BLaER1 treated with 17β-estradiol and CSF1 and Interleukin-3, amounts not matched to agents 10 nM and 100 nM (cell line): ENCODE measurements at regions not wholly inside any gene's neighbourhood (a gene's known extent, or its start where the extent isn't known, plus 50 kb on each side); places are given as distances from the start of the nearest gene placed in this dataset.

Experiments
- H3K27ac ChIP-seq, 11 experiments: shearing (Covaris generic); formaldehyde crosslinking; 2 replicates each; pipeline ENCODE4 v1.8.1; 2022
- H3K27me3 ChIP-seq, 11 experiments: shearing (Covaris generic); formaldehyde crosslinking; 2 replicates each; pipeline ENCODE4 v1.8.1; 2022
- H3K36me3 ChIP-seq, 11 experiments: shearing (Covaris generic); formaldehyde crosslinking; 2 replicates each; pipeline ENCODE4 v1.8.1; 2022
- H3K4me1 ChIP-seq, 10 experiments: shearing (Covaris generic); formaldehyde crosslinking; 2 replicates each; pipeline ENCODE4 v1.8.1; 2022
- H3K4me2 ChIP-seq, 11 experiments: shearing (Covaris generic); formaldehyde crosslinking; 2 replicates each; pipeline ENCODE4 v1.8.1; 2022
- H3K4me3 ChIP-seq, 10 experiments: shearing (Covaris generic); formaldehyde crosslinking; 2 replicates each; pipeline ENCODE4 v1.8.1; 2022
- H3K9ac ChIP-seq, 11 experiments: shearing (Covaris generic); formaldehyde crosslinking; 2 replicates each; pipeline ENCODE4 v1.8.1; 2022
- H3K9me3 ChIP-seq, 11 experiments: shearing (Covaris generic); formaldehyde crosslinking; replicated peaks in 1 of 11; 2 replicates each; pipeline ENCODE4 v1.8.1; 2022
- H4K20me1 ChIP-seq, 11 experiments: shearing (Covaris generic); formaldehyde crosslinking; 2 replicates each; pipeline ENCODE4 v1.8.1; 2022
- Cebpa-rat ChIP-seq, 11 experiments: shearing (Covaris generic); IDR thresholded peaks; 2 replicates each; pipeline ENCODE4 v1.8.1; 2022

DNA sequence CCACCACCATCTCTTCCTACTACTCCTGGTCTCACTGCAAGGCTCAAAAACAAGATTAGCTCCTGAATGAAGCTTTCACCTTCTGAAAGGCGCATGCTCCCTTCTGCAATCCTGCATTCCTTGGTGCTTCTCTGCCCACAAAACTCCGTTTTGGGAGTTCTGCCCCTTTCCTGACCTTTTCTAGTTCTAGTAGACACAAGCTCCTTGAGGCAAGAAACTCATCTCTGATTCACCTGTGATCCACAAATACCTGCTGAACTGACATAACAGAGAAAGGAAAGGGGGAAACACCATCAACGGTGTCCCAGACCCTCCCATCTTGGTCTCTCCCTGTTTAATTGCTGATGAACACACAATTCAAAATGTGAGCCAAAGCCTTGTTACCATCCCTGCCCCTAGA is 64.0 kb upstream of the EGR2 start:
- no peak for TF ChIP-seq Cebpa-rat (IDR thresholded peaks at IDR 0.05)
- H4K20me1 ChIP-seq = no peaks in the 10 kb centered on the region
- no peak overlapping the region for H3K9ac ChIP-seq
- no peaks in the 10 kb centered on the region for H3K9me3 ChIP-seq
- no peak overlapping the region for H3K4me3 ChIP-seq
- no peaks in the 10 kb centered on the region for H3K4me1 ChIP-seq
- H3K36me3 ChIP-seq = no peaks in the 10 kb centered on the region
- no peak overlapping the region for H3K4me2 ChIP-seq
- H3K27me3 ChIP-seq = no peaks in the 10 kb centered on the region
- no peak overlapping the region for H3K27ac ChIP-seq

DNA sequence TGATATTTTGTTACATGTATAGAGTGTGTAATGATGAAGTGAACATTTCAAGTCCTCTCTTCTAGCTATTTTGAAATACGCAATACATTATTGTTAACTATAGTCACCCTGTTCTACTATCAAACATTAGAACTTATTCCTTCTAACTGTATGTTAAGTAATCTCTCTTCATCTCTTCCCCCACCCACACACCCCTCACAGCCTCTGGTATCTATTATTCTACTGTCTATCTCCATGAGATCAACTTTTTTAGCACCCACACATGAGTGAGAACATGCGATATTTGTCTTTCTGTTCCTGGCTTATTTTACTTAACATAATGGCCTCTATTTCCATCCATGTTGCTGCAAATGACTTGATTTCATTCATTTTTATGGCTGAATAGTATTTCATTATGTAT is 57.7 kb upstream of the EGR2 start:
- H3K27ac ChIP-seq = no peak overlapping the region
- H3K36me3 ChIP-seq = no peaks in the 10 kb centered on the region
- H3K9ac ChIP-seq = no peak overlapping the region
- no peak overlapping the region for H3K4me2 ChIP-seq
- no peak for TF ChIP-seq Cebpa-rat (IDR thresholded peaks at IDR 0.05)
- no peaks in the 10 kb centered on the region for H3K4me1 ChIP-seq
- H4K20me1 ChIP-seq = no peaks in the 10 kb centered on the region
- H3K9me3 ChIP-seq = peaks cover 0 to 5% (median 0%) of the 10 kb centered on the region in 11 experiments; a peak in 1 of 22 replicates
- H3K27me3 ChIP-seq = no peaks in the 10 kb centered on the region
- no peak overlapping the region for H3K4me3 ChIP-seq

DNA sequence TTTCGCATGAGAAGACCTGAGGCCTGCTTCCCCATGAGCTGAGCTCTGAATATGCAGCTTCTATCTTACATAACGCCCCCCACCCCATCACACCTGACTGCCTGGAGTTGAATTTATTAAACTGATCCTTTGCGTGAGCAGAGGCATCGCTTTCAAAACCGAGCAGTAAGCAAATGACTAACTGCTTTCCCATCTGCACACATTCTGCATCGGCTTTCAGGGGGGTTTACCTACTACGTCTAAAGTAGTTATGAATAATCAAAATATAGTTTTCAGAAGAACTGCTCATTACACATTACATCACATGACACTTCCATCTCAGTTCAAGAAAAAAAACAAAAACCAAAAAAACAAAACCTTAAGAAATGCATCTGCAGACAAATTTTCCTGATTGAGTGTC is 54.7 kb upstream of the EGR2 start:
- Histone ChIP-seq H4K20me1 (no peaks in the 10 kb centered on the region), H3K9ac (no peak overlapping the region), H3K4me3 (no peak overlapping the region), H3K9me3 (peaks cover 0 to 5% (median 0%) of the 10 kb centered on the region in 11 experiments; a peak in 1 of 22 replicates), H3K4me1 (peaks cover 0 to 15% (median 10%) of the 10 kb centered on the region in 10 experiments; a peak in 13 of 20 replicates), H3K36me3 (no peaks in the 10 kb centered on the region), H3K27ac (no peak overlapping the region), H3K27me3 (no peaks in the 10 kb centered on the region), H3K4me2 (no peak overlapping the region)
- TF ChIP-seq Cebpa-rat (IDR thresholded peaks at IDR 0.05) = no peak

DNA sequence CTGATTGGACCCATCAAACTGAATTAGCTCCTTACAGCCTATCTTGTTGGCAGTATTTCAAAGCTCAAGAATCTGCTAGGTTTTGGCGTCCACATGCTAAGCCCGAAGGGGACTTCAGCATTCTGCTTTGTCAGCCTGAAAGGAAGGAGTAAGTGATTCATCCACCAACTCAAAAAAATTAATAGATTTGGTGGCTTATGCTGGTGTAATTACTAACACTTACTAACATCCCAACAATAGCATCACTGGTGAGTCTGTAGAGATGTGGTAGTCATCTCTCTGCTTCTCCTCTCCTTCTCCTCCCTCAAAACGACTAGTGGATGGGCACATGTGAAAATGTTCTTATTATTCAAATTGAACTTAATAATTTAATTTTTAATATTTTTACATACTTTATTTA is 53.8 kb upstream of the EGR2 start:
- Histone ChIP-seq H3K27ac (no peak overlapping the region), H3K9ac (no peak overlapping the region), H3K36me3 (no peaks in the 10 kb centered on the region), H3K9me3 (peaks cover 0 to 5% (median 0%) of the 10 kb centered on the region in 11 experiments; a peak in 1 of 22 replicates), H4K20me1 (no peaks in the 10 kb centered on the region), H3K4me1 (peaks cover 0 to 20% (median 12%) of the 10 kb centered on the region in 10 experiments; a peak in 13 of 20 replicates), H3K4me3 (no peak overlapping the region), H3K4me2 (no peak overlapping the region), H3K27me3 (no peaks in the 10 kb centered on the region)
- no peak for TF ChIP-seq Cebpa-rat (IDR thresholded peaks at IDR 0.05)

DNA sequence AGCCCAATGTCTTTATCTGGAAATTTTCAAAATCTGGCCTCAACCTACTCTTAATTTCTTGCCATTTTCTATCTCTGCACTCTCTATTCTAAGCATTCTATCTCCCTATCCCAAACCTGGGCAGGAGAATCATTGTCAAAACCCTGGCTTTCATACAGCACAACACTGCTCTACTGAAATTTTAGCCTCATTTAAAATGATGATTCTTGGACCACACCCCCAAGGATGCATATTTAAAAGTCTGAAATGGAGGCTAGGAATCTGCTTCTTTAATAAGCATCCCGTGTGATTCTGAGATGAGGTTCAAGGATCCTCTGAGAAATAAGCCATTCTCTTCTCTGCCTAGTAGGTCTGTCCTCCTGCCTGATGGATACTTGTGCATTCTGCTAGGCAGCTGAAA is 50.8 kb upstream of the EGR2 start:
- H3K9me3 ChIP-seq = no peaks in the 10 kb centered on the region
- no peak for TF ChIP-seq Cebpa-rat (IDR thresholded peaks at IDR 0.05)
- peaks cover 5 to 48% (median 20%) of the 10 kb centered on the region in 10 experiments; a peak in 18 of 20 replicates for H3K4me1 ChIP-seq
- no peak overlapping the region for H3K9ac ChIP-seq
- no peaks in the 10 kb centered on the region for H3K27me3 ChIP-seq
- H3K36me3 ChIP-seq = no peaks in the 10 kb centered on the region
- no peak overlapping the region for H3K27ac ChIP-seq
- H3K4me2 ChIP-seq = peak overlapping the region in 10 of 11 experiments; percentile 5 to 53 (median 30); a peak in 13 of 22 replicates
- no peaks in the 10 kb centered on the region for H4K20me1 ChIP-seq
- H3K4me3 ChIP-seq = no peak overlapping the region

DNA sequence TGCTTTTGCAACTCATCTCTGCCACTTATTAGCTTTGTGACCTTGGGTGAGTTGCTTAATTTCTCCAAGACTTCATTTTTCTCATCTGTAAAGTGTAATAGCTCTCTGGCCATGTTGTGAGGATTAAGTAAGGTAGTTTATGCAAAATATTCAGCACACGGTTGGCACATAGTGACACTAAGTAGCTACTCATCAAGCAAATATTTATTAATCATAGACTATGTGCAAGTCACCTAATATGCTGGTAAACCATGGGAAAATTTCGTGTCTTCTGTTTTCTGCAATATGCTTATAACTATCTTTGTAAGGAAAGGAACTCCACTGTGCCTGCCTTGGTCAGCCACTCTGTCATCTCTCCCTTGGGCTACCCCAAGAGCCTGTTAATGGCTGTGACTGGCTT is 50.3 kb upstream of the EGR2 start:
- H3K27me3 ChIP-seq = no peaks in the 10 kb centered on the region
- H4K20me1 ChIP-seq = no peaks in the 10 kb centered on the region
- no peak overlapping the region for H3K27ac ChIP-seq
- no peak for TF ChIP-seq Cebpa-rat (IDR thresholded peaks at IDR 0.05)
- H3K4me1 ChIP-seq = peaks cover 10 to 53% (median 25%) of the 10 kb centered on the region in 10 experiments
- peak overlapping the region in 4 of 11 experiments; percentile 32 to 53 (median 40); a peak in 3 of 22 replicates for H3K4me2 ChIP-seq
- no peaks in the 10 kb centered on the region; a peak in 1 of 22 replicates for H3K9me3 ChIP-seq
- no peak overlapping the region for H3K9ac ChIP-seq
- H3K4me3 ChIP-seq = no peak overlapping the region
- H3K36me3 ChIP-seq = no peaks in the 10 kb centered on the region
